Prostate gland (tissue), 2 donors: ENCODE measurements at regions not wholly inside any gene's neighbourhood (a gene's known extent, or its start where the extent isn't known, plus 50 kb on each side); places are given as distances from the start of the nearest gene placed in this dataset.

Experiments used
- POLR2AphosphoS5 ChIP-seq: sonication (generic); formaldehyde crosslinking; IDR thresholded peaks from one replicate; pipeline ENCODE4 v1.6.1; 2017; ENCODE audit warnings: antibody characterized with exemption
- TF ChIP-seq, protein P1 (sequence below), 4 experiments: fragments of 200-600 bp in 2 of 4; fragments of 450-650 bp in 2 of 4; sonication (generic) in 2 of 4; IDR thresholded peaks; 1 replicate in 3 of 4; 2 replicates in 1 of 4; pipeline ENCODE4 v1.5.1; 2016 to 2019; ENCODE audit warnings: antibody characterized with exemption in 4 of 4, mild to moderate bottlenecking in 2 of 4, moderate library complexity in 2 of 4

- TF ChIP-seq POLR2AphosphoS5 = no peak
- TF ChIP-seq, protein P1, sequence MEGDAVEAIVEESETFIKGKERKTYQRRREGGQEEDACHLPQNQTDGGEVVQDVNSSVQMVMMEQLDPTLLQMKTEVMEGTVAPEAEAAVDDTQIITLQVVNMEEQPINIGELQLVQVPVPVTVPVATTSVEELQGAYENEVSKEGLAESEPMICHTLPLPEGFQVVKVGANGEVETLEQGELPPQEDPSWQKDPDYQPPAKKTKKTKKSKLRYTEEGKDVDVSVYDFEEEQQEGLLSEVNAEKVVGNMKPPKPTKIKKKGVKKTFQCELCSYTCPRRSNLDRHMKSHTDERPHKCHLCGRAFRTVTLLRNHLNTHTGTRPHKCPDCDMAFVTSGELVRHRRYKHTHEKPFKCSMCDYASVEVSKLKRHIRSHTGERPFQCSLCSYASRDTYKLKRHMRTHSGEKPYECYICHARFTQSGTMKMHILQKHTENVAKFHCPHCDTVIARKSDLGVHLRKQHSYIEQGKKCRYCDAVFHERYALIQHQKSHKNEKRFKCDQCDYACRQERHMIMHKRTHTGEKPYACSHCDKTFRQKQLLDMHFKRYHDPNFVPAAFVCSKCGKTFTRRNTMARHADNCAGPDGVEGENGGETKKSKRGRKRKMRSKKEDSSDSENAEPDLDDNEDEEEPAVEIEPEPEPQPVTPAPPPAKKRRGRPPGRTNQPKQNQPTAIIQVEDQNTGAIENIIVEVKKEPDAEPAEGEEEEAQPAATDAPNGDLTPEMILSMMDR (IDR thresholded peaks at IDR 0.05) = no peak
Measured at GRCh38 chr10:111493024-111493625, 416.3 kb downstream of the ADRA2A start.
